ENCODE measurements at regions not wholly inside any gene's neighbourhood (a gene's known extent, or its start where the extent isn't known, plus 50 kb on each side); places are given as distances from the start of the nearest gene placed in this dataset.
"Not testable (repeated sequence)": the region's sequence is repeated elsewhere in the genome, so short reads cannot be mapped to it uniquely, and the experiment has no call there.

- FAIRE-seq (no peak), DNase-seq (ENCODE audit: low read depth, low spot score) (no peak)
- Histone ChIP-seq H3K4me3 (ENCODE audit: control insufficient read depth in 2 of 3, extremely low read depth in 1 of 3, insufficient read depth in 2 of 3, low read depth in 1 of 3, low read length in 3 of 3) (no peak overlapping the region), H3K79me2 (ENCODE audit: control insufficient read depth, insufficient read depth, low read length) (no peaks in the 10 kb centered on the region), H3K36me3 (ENCODE audit: control insufficient read depth in 2 of 2, extremely low read depth in 1 of 2, insufficient read depth in 2 of 2, low read length in 2 of 2) (no peaks in the 10 kb centered on the region), H3K4me1 (ENCODE audit: control insufficient read depth, extremely low read depth, insufficient read depth, low read length) (no peaks in the 10 kb centered on the region), H3K9ac (ENCODE audit: control insufficient read depth, extremely low read depth, insufficient read depth, low read length) (no peak overlapping the region), H4K20me1 (ENCODE audit: control insufficient read depth, extremely low read depth, insufficient read depth, low read length) (no peaks in the 10 kb centered on the region), H3K9me1 (ENCODE audit: control insufficient read depth, extremely low read depth, insufficient read depth, low read length) (no peaks in the 10 kb centered on the region), H3K27ac (ENCODE audit: control insufficient read depth, insufficient read depth, low read length) (no peak overlapping the region), H3K4me2 (ENCODE audit: control insufficient read depth, extremely low read depth, insufficient read depth, low read depth, low read length) (no peak overlapping the region), H2AFZ (ENCODE audit: control insufficient read depth, low read length) (no peak overlapping the region), H3K9me3 (ENCODE audit: control insufficient read depth, low read depth, low read length) (no peaks in the 10 kb centered on the region), H3K27me3 (ENCODE audit: control insufficient read depth, extremely low read depth, insufficient read depth, low read length) (no peaks in the 10 kb centered on the region)
- TF ChIP-seq EZH2 (IDR thresholded peaks at IDR 0.05; ENCODE audit: low read length) (no peak), CTCF (optimal IDR thresholded peaks at IDR 0.05 in 1 of 3, IDR thresholded peaks at IDR 0.05 in 1 of 3, conservative IDR thresholded peaks at IDR 0.05 in 1 of 3; ENCODE audit: extremely low read depth in 1 of 3, insufficient read depth in 2 of 3, low read length in 3 of 3) (no peak)
- dilution Hi-C loops (cut with MboI; ENCODE audit: extremely low pct_ligation_motif_present, low sequenced_read_pairs) = no loop called here
Observed at GRCh38 chr9:81069923-81070322, 619.4 kb downstream of the TLE1 start.

- TF ChIP-seq EZH2 (IDR thresholded peaks at IDR 0.05; ENCODE audit: low read length) (no peak), CTCF (optimal IDR thresholded peaks at IDR 0.05 in 1 of 3, IDR thresholded peaks at IDR 0.05 in 1 of 3, conservative IDR thresholded peaks at IDR 0.05 in 1 of 3; ENCODE audit: extremely low read depth in 1 of 3, insufficient read depth in 2 of 3, low read length in 3 of 3) (no peak)
- H3K9me3 ChIP-seq (ENCODE audit: control insufficient read depth, low read depth, low read length) = no peaks in the 10 kb centered on the region
- no peaks in the 10 kb centered on the region for H3K27me3 ChIP-seq (ENCODE audit: control insufficient read depth, extremely low read depth, insufficient read depth, low read length)
- no peak overlapping the region for H3K4me2 ChIP-seq (ENCODE audit: control insufficient read depth, extremely low read depth, insufficient read depth, low read depth, low read length)
- H4K20me1 ChIP-seq (ENCODE audit: control insufficient read depth, extremely low read depth, insufficient read depth, low read length) = no peaks in the 10 kb centered on the region
- DNase-seq (ENCODE audit: low read depth, low spot score) = no peak
- no peaks in the 10 kb centered on the region for H3K4me1 ChIP-seq (ENCODE audit: control insufficient read depth, extremely low read depth, insufficient read depth, low read length)
- no peak overlapping the region for H3K4me3 ChIP-seq (ENCODE audit: control insufficient read depth in 2 of 3, extremely low read depth in 1 of 3, insufficient read depth in 2 of 3, low read depth in 1 of 3, low read length in 3 of 3)
- dilution Hi-C loops (cut with MboI; ENCODE audit: extremely low pct_ligation_motif_present, low sequenced_read_pairs) = no loop called here
- no peak for FAIRE-seq
- no peaks in the 10 kb centered on the region for H3K79me2 ChIP-seq (ENCODE audit: control insufficient read depth, insufficient read depth, low read length)
- no peaks in the 10 kb centered on the region for H3K9me1 ChIP-seq (ENCODE audit: control insufficient read depth, extremely low read depth, insufficient read depth, low read length)
- H3K36me3 ChIP-seq (ENCODE audit: control insufficient read depth in 2 of 2, extremely low read depth in 1 of 2, insufficient read depth in 2 of 2, low read length in 2 of 2) = no peaks in the 10 kb centered on the region
- H3K27ac ChIP-seq (ENCODE audit: control insufficient read depth, insufficient read depth, low read length) = no peak overlapping the region
- H2AFZ ChIP-seq (ENCODE audit: control insufficient read depth, low read length) = no peak overlapping the region
- no peak overlapping the region for H3K9ac ChIP-seq (ENCODE audit: control insufficient read depth, extremely low read depth, insufficient read depth, low read length)
Observed at GRCh38 chr9:81069038-81069795, 620.1 kb downstream of the TLE1 start.

DNA sequence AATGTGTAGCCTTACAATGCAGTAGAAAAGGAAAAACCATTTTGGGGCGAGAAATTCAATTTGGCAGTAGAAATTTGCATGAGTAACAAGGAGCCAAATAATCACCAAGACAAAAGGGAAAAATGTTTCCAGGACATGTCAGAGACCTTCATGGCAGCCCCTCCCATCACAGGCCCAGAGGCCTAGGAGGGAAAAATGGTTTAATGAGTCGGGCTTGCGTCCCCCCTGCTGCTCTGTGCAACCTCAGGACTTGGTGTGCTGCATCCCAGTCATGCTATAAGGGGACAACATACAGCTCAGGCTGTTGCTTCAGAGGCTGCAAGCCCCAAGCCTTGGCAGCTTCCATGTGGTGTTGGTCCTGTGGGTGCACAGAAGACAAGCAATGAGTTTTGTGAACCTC lies 626.4 kb downstream of the TLE1 start:
- H3K4me2 ChIP-seq (ENCODE audit: control insufficient read depth, extremely low read depth, insufficient read depth, low read depth, low read length); H3K79me2 ChIP-seq (ENCODE audit: control insufficient read depth, insufficient read depth, low read length); H3K9me3 ChIP-seq (ENCODE audit: control insufficient read depth, low read depth, low read length); H3K9me1 ChIP-seq (ENCODE audit: control insufficient read depth, extremely low read depth, insufficient read depth, low read length); H3K36me3 ChIP-seq (ENCODE audit: control insufficient read depth in 2 of 2, extremely low read depth in 1 of 2, insufficient read depth in 2 of 2, low read length in 2 of 2); H3K27me3 ChIP-seq (ENCODE audit: control insufficient read depth, extremely low read depth, insufficient read depth, low read length); DNase-seq (ENCODE audit: low read depth, low spot score); H3K4me3 ChIP-seq (ENCODE audit: control insufficient read depth in 2 of 3, extremely low read depth in 1 of 3, insufficient read depth in 2 of 3, low read depth in 1 of 3, low read length in 3 of 3); H2AFZ ChIP-seq (ENCODE audit: control insufficient read depth, low read length); dilution Hi-C loops (cut with MboI; ENCODE audit: extremely low pct_ligation_motif_present, low sequenced_read_pairs); H3K27ac ChIP-seq (ENCODE audit: control insufficient read depth, insufficient read depth, low read length); H3K4me1 ChIP-seq (ENCODE audit: control insufficient read depth, extremely low read depth, insufficient read depth, low read length); H3K9ac ChIP-seq (ENCODE audit: control insufficient read depth, extremely low read depth, insufficient read depth, low read length); H4K20me1 ChIP-seq (ENCODE audit: control insufficient read depth, extremely low read depth, insufficient read depth, low read length); FAIRE-seq: not testable (repeated sequence)
